ENCODE measurements at regions not wholly inside any gene's neighbourhood (a gene's known extent, or its start where the extent isn't known, plus 50 kb on each side); places are given as distances from the start of the nearest gene placed in this dataset.

GRCh38 chr2:217108086-217108485 is 248.2 kb upstream of the TNP1 start:
- Mint-ChIP-seq H3K27ac (no peak overlapping the region), H3K27me3 (ENCODE audit: low read depth) (peaks cover 8% of the 10 kb centered on the region), H3K4me1 (ENCODE audit: low read depth) (peaks cover 18% of the 10 kb centered on the region), H3K4me3 (no peak overlapping the region), H3K9me3 (no peaks in the 10 kb centered on the region), H3K36me3 (ENCODE audit: low read depth) (no peaks in the 10 kb centered on the region)
- DNase-seq (ENCODE audit: low spot score) = no peak

- no peaks in the 10 kb centered on the region for H3K9me3 Mint-ChIP-seq
- DNase-seq (ENCODE audit: low spot score) = no peak
- no peak overlapping the region for H3K4me3 Mint-ChIP-seq
- no peaks in the 10 kb centered on the region for H3K36me3 Mint-ChIP-seq (ENCODE audit: low read depth)
- H3K4me1 Mint-ChIP-seq (ENCODE audit: low read depth) = peaks cover 18% of the 10 kb centered on the region
- no peak overlapping the region for H3K27ac Mint-ChIP-seq
- H3K27me3 Mint-ChIP-seq (ENCODE audit: low read depth) = peaks cover 6% of the 10 kb centered on the region
Observed at GRCh38 chr2:217107480-217107879, 247.6 kb upstream of the TNP1 start.

GRCh38 chr2:217106650-217107014 is 246.8 kb upstream of the TNP1 start:
- Mint-ChIP-seq H3K36me3 (ENCODE audit: low read depth) (no peaks in the 10 kb centered on the region), H3K27ac (no peak overlapping the region), H3K4me3 (no peak overlapping the region), H3K4me1 (ENCODE audit: low read depth) (peaks cover 18% of the 10 kb centered on the region), H3K9me3 (no peaks in the 10 kb centered on the region), H3K27me3 (ENCODE audit: low read depth) (peaks cover 1% of the 10 kb centered on the region)
- DNase-seq (ENCODE audit: low spot score) = no peak

- Mint-ChIP-seq H3K9me3 (no peaks in the 10 kb centered on the region), H3K36me3 (ENCODE audit: low read depth) (no peaks in the 10 kb centered on the region), H3K4me3 (no peak overlapping the region), H3K27ac (peak overlapping the region; percentile 17), H3K27me3 (ENCODE audit: low read depth) (no peaks in the 10 kb centered on the region), H3K4me1 (ENCODE audit: low read depth) (peaks cover 18% of the 10 kb centered on the region)
- no peak for DNase-seq (ENCODE audit: low spot score)
Observed at GRCh38 chr2:217105733-217106649, 246.1 kb upstream of the TNP1 start.

- Mint-ChIP-seq H3K4me3 (no peak overlapping the region), H3K9me3 (no peaks in the 10 kb centered on the region), H3K27ac (no peak overlapping the region), H3K27me3 (ENCODE audit: low read depth) (no peaks in the 10 kb centered on the region), H3K4me1 (ENCODE audit: low read depth) (peaks cover 18% of the 10 kb centered on the region), H3K36me3 (ENCODE audit: low read depth) (no peaks in the 10 kb centered on the region)
- no peak for DNase-seq (ENCODE audit: low spot score)
Observed at GRCh38 chr2:217103752-217104545, 244.1 kb upstream of the TNP1 start.

GRCh38 chr2:217102956-217103355 is 243.1 kb upstream of the TNP1 start:
- Mint-ChIP-seq H3K9me3 (no peaks in the 10 kb centered on the region), H3K36me3 (ENCODE audit: low read depth) (no peaks in the 10 kb centered on the region), H3K27me3 (ENCODE audit: low read depth) (no peaks in the 10 kb centered on the region), H3K27ac (no peak overlapping the region), H3K4me1 (ENCODE audit: low read depth) (peaks cover 18% of the 10 kb centered on the region), H3K4me3 (no peak overlapping the region)
- no peak for DNase-seq (ENCODE audit: low spot score)

- Mint-ChIP-seq H3K27ac (no peak overlapping the region), H3K27me3 (ENCODE audit: low read depth) (no peaks in the 10 kb centered on the region), H3K4me1 (ENCODE audit: low read depth) (peaks cover 18% of the 10 kb centered on the region), H3K4me3 (no peak overlapping the region), H3K36me3 (ENCODE audit: low read depth) (no peaks in the 10 kb centered on the region), H3K9me3 (no peaks in the 10 kb centered on the region)
- no peak for DNase-seq (ENCODE audit: low spot score)
Observed at GRCh38 chr2:217101972-217102371, 242.1 kb upstream of the TNP1 start.

GRCh38 chr2:217099561-217099960 is 239.7 kb upstream of the TNP1 start:
- Mint-ChIP-seq H3K36me3 (ENCODE audit: low read depth) (no peaks in the 10 kb centered on the region), H3K4me3 (no peak overlapping the region), H3K4me1 (ENCODE audit: low read depth) (peaks cover 6% of the 10 kb centered on the region), H3K27me3 (ENCODE audit: low read depth) (peaks cover 3% of the 10 kb centered on the region), H3K9me3 (no peaks in the 10 kb centered on the region), H3K27ac (no peak overlapping the region)
- no peak for DNase-seq (ENCODE audit: low spot score)

- Mint-ChIP-seq H3K4me3 (no peak overlapping the region), H3K4me1 (ENCODE audit: low read depth) (peaks cover 4% of the 10 kb centered on the region)
Observed at GRCh38 chr2:217098435-217098834, 238.6 kb upstream of the TNP1 start.

GRCh38 chr2:217097346-217097745 is 237.5 kb upstream of the TNP1 start:
- Mint-ChIP-seq H3K36me3 (ENCODE audit: low read depth) (no peaks in the 10 kb centered on the region), H3K4me3 (no peak overlapping the region), H3K27ac (no peak overlapping the region), H3K9me3 (no peaks in the 10 kb centered on the region), H3K27me3 (ENCODE audit: low read depth) (peaks cover 3% of the 10 kb centered on the region), H3K4me1 (ENCODE audit: low read depth) (peaks cover 4% of the 10 kb centered on the region)
- no peak for DNase-seq (ENCODE audit: low spot score)

More at GRCh38 chr2:217098435-217098834, 238.6 kb upstream of the TNP1 start:
- H3K27me3 Mint-ChIP-seq (ENCODE audit: low read depth) = peaks cover 3% of the 10 kb centered on the region
- no peak for DNase-seq (ENCODE audit: low spot score)
- no peaks in the 10 kb centered on the region for H3K36me3 Mint-ChIP-seq (ENCODE audit: low read depth)
- H3K9me3 Mint-ChIP-seq = no peaks in the 10 kb centered on the region
- H3K27ac Mint-ChIP-seq = no peak overlapping the region

GRCh38 chr2:217096474-217097225 is 236.8 kb upstream of the TNP1 start:
- Mint-ChIP-seq H3K9me3 (no peaks in the 10 kb centered on the region), H3K27me3 (ENCODE audit: low read depth) (peaks cover 3% of the 10 kb centered on the region), H3K27ac (no peak overlapping the region), H3K36me3 (ENCODE audit: low read depth) (no peaks in the 10 kb centered on the region), H3K4me3 (no peak overlapping the region), H3K4me1 (ENCODE audit: low read depth) (peaks cover 4% of the 10 kb centered on the region)
- no peak for DNase-seq (ENCODE audit: low spot score)

GRCh38 chr2:217095511-217096205 is 235.8 kb upstream of the TNP1 start:
- DNase-seq (ENCODE audit: low spot score) = no peak
- Mint-ChIP-seq H3K9me3 (no peaks in the 10 kb centered on the region), H3K27me3 (ENCODE audit: low read depth) (peaks cover 3% of the 10 kb centered on the region), H3K36me3 (ENCODE audit: low read depth) (no peaks in the 10 kb centered on the region), H3K27ac (no peak overlapping the region), H3K4me3 (no peak overlapping the region), H3K4me1 (ENCODE audit: low read depth) (peaks cover 6% of the 10 kb centered on the region)

GRCh38 chr2:217092710-217093379 is 233.0 kb upstream of the TNP1 start:
- no peak for DNase-seq (ENCODE audit: low spot score)
- H3K4me3 Mint-ChIP-seq = no peak overlapping the region
- peaks cover 3% of the 10 kb centered on the region for H3K27me3 Mint-ChIP-seq (ENCODE audit: low read depth)
- H3K27ac Mint-ChIP-seq = no peak overlapping the region
- no peaks in the 10 kb centered on the region for H3K36me3 Mint-ChIP-seq (ENCODE audit: low read depth)
- peaks cover 14% of the 10 kb centered on the region for H3K4me1 Mint-ChIP-seq (ENCODE audit: low read depth)
- no peaks in the 10 kb centered on the region for H3K9me3 Mint-ChIP-seq
